SK-N-SH (cell line): ENCODE measurements at regions not wholly inside any gene's neighbourhood (a gene's known extent, or its start where the extent isn't known, plus 50 kb on each side); places are given as distances from the start of the nearest gene placed in this dataset.

ENCODE experiments used
- CTCF ChIA-PET: fragments of 300-600, 350-600 bp; formaldehyde crosslinking; extraction: SDS; loops from one replicate; lab custom pipeline; 2021; lab: Yijun Ruan, JAX
- POLR2A ChIA-PET: fragments of 350-600 bp; sonication (Branson Sonifier 250); formaldehyde crosslinking; extraction: SDS; loops from one replicate; lab custom pipeline; 2020; ENCODE audit warnings: antibody characterized with exemption, inconsistent platforms; lab: Yijun Ruan, JAX
- DNase-seq: peaks from one replicate; pipeline ENCODE4 v3.0.0; 2012
- H2AFZ ChIP-seq: fragments of 200-600 bp; sonication (generic); 2 replicates; pipeline ENCODE4 v1.8.1; 2016; ENCODE audit warnings: antibody characterized with exemption, mild to moderate bottlenecking, low read depth
- H3F3A ChIP-seq: fragments of 200-600 bp; sonication (generic); replicated peaks from 2 replicates; pipeline ENCODE3; 2016; ENCODE audit warnings: antibody characterized with exemption, mild to moderate bottlenecking; ENCODE audit not compliant: insufficient read depth
- H3K27ac ChIP-seq, 2 experiments: fragments of 200-500 bp in 1 of 2; fragments of 200-600 bp in 1 of 2; sonication (Bioruptor generic) in 1 of 2; sonication (generic), shearing (Covaris generic) in 1 of 2; 2 replicates each; pipeline versions ENCODE4 v1.5.1 to v1.6.1; 2014 to 2016; ENCODE audit warnings: low read depth in 2 of 2, inconsistent platforms in 1 of 2, low read length in 1 of 2, mild to moderate bottlenecking in 1 of 2, mixed read lengths in 1 of 2
- H3K27me3 ChIP-seq: fragments of 200-600 bp; sonication (generic), shearing (Covaris generic); 2 replicates; pipeline ENCODE4 v1.6.1; 2016; ENCODE audit warnings: mixed run types; ENCODE audit not compliant: insufficient read depth
- H3K36me3 ChIP-seq, 2 experiments: fragments of 200-500 bp in 1 of 2; fragments of 200-600 bp in 1 of 2; sonication (Bioruptor generic) in 1 of 2; sonication (generic) in 1 of 2; replicated peaks in 1 of 2; 2 replicates each; pipeline versions ENCODE3 to v1.5.1; 2014 to 2016; ENCODE audit warnings: low read length in 1 of 2, mild to moderate bottlenecking in 1 of 2; ENCODE audit not compliant: insufficient read depth in 2 of 2, control insufficient read depth in 1 of 2
- H3K4me1 ChIP-seq, 2 experiments: fragments of 200-500 bp in 1 of 2; fragments of 200-600 bp in 1 of 2; sonication (Bioruptor generic) in 1 of 2; sonication (generic), shearing (Covaris generic) in 1 of 2; 2 replicates each; pipeline versions ENCODE4 v1.5.1 to v1.6.1; 2014 to 2016; ENCODE audit warnings: low read depth in 1 of 2, low read length in 1 of 2, mixed run types in 1 of 2; ENCODE audit not compliant: insufficient read depth in 2 of 2, control insufficient read depth in 1 of 2
- H3K4me2 ChIP-seq: fragments of 200-600 bp; sonication (generic), shearing (Covaris generic); 2 replicates; pipeline ENCODE4 v1.6.1; 2017; ENCODE audit warnings: mixed run types
- H3K4me3 ChIP-seq, 2 experiments: fragments of 200-500 bp in 1 of 2; fragments of 200-600 bp in 1 of 2; sonication (Bioruptor generic) in 1 of 2; sonication (generic), shearing (Covaris generic) in 1 of 2; 2 replicates each; pipeline versions ENCODE4 v1.5.1 to v1.8.1; 2014 to 2016; ENCODE audit warnings: low read depth in 2 of 2, inconsistent platforms in 1 of 2, low read length in 1 of 2, mild to moderate bottlenecking in 1 of 2, mixed read lengths in 1 of 2, moderate library complexity in 1 of 2
- H3K79me2 ChIP-seq: fragments of 200-600 bp; sonication (generic); 2 replicates; pipeline ENCODE4 v1.8.1; 2017; ENCODE audit warnings: mild to moderate bottlenecking; ENCODE audit not compliant: insufficient read depth
- H3K9ac ChIP-seq: fragments of 200-600 bp; sonication (generic); 2 replicates; pipeline ENCODE4 v1.6.1; 2017; ENCODE audit warnings: mixed run types
- H3K9me2 ChIP-seq: fragments of 200-600 bp; sonication (generic); 2 replicates; pipeline ENCODE4 v1.6.1; 2017; ENCODE audit warnings: mixed run types
- H3K9me3 ChIP-seq: fragments of 200-600 bp; sonication (generic); 2 replicates; pipeline ENCODE4 v1.6.1; 2017; ENCODE audit warnings: mixed run types, mild to moderate bottlenecking, moderate library complexity
- H4K20me1 ChIP-seq: fragments of 200-600 bp; sonication (generic); 2 replicates; pipeline ENCODE4 v1.6.1; 2017; ENCODE audit warnings: mild to moderate bottlenecking, mixed run types; ENCODE audit not compliant: insufficient read depth
- CTCF ChIP-seq: fragments of 200-600 bp; sonication (generic); IDR thresholded peaks from 2 replicates; pipeline ENCODE4 v1.6.1; 2017; ENCODE audit warnings: antibody characterized with exemption, mild to moderate bottlenecking, moderate library complexity
- ELF1 ChIP-seq: IDR thresholded peaks from 2 replicates; pipeline ENCODE4 v1.4.0; 2012
- FOXM1 ChIP-seq: IDR thresholded peaks from 2 replicates; pipeline ENCODE4 v1.4.0; 2012; ENCODE audit warnings: low read depth, mild to moderate bottlenecking
- GATA2 ChIP-seq: sonication (generic); formaldehyde crosslinking; IDR thresholded peaks from 2 replicates; pipeline ENCODE4 v1.5.0; 2020; ENCODE audit warnings: mild to moderate bottlenecking, missing genetic modification reagents
- MAX ChIP-seq: IDR thresholded peaks from 2 replicates; pipeline ENCODE4 v1.4.0; 2012; ENCODE audit warnings: low read depth
- MEF2A ChIP-seq: IDR thresholded peaks from 2 replicates; pipeline ENCODE4 v1.4.0; 2012; ENCODE audit warnings: low read depth, borderline replicate concordance
- MXI1 ChIP-seq: IDR thresholded peaks from 2 replicates; pipeline ENCODE4 v1.6.1; 2012; ENCODE audit warnings: mild to moderate bottlenecking, low read depth, low read length, improper control_type of control experiment
- NFIC ChIP-seq: IDR thresholded peaks from 2 replicates; pipeline ENCODE4 v1.4.0; 2012; ENCODE audit warnings: borderline replicate concordance
- PBX3 ChIP-seq: IDR thresholded peaks from 2 replicates; pipeline ENCODE4; 2012
- RCOR1 ChIP-seq: fragments of 150-350 bp; IDR thresholded peaks from 2 replicates; pipeline ENCODE4 v1.6.1; 2017; ENCODE audit warnings: antibody characterized with exemption, low read length
- RFX5 ChIP-seq: IDR thresholded peaks from 2 replicates; pipeline ENCODE4 v1.6.1; 2012; ENCODE audit warnings: mild to moderate bottlenecking, improper control_type of control experiment, low read length
- SIN3A ChIP-seq: IDR thresholded peaks from 2 replicates; pipeline ENCODE4 v1.6.1; 2012; ENCODE audit warnings: low read depth, mild to moderate bottlenecking, low read length, moderate library complexity, borderline replicate concordance
- TAF1 ChIP-seq: IDR thresholded peaks from 2 replicates; pipeline ENCODE4 v1.6.1; 2012; ENCODE audit warnings: low read depth, mild to moderate bottlenecking, low read length, moderate library complexity, borderline replicate concordance
- USF2 ChIP-seq: fragments of 150-350 bp; IDR thresholded peaks from 2 replicates; pipeline ENCODE4 v1.6.1; 2017; ENCODE audit warnings: antibody characterized with exemption, low read length, low read depth, borderline replicate concordance
- WGBS: methylation state at CpG from one replicate; pipeline ENCODE4 v1.1.6; 2017; ENCODE audit warnings: low lambda C conversion rate; 5-methylcytosine and 5-hydroxymethylcytosine counted together
- TF ChIP-seq, protein P1 (sequence below): fragments of 150-350 bp; IDR thresholded peaks from 2 replicates; pipeline ENCODE4 v1.6.1; 2016; ENCODE audit warnings: mild to moderate bottlenecking, low read depth, low read length
- TF ChIP-seq, protein P2 (sequence below): IDR thresholded peaks from 2 replicates; pipeline ENCODE4 v1.4.0; 2012; ENCODE audit warnings: low read depth, borderline replicate concordance
- TF ChIP-seq, protein P3 (sequence below): IDR thresholded peaks from 2 replicates; pipeline ENCODE4 v1.4.0; 2012; ENCODE audit warnings: low read depth, borderline replicate concordance

- Histone ChIP-seq H3K79me2 (no peaks in the 10 kb centered on the region), H3F3A (no peaks in the 10 kb centered on the region), H3K27ac (no peak overlapping the region), H3K4me1 (peaks cover 0 to 5% of the 10 kb centered on the region in 2 experiments; a peak in 1 of 4 replicates), H3K9me3 (no peaks in the 10 kb centered on the region), H3K36me3 (no peaks in the 10 kb centered on the region), H3K4me3 (no peak overlapping the region), H3K9ac (no peak overlapping the region), H3K27me3 (no peaks in the 10 kb centered on the region; the same call in 1 of the 2 replicates), H4K20me1 (no peaks in the 10 kb centered on the region), H3K9me2 (no peaks in the 10 kb centered on the region), H3K4me2 (no peak overlapping the region), H2AFZ (no peak overlapping the region)
- ChIA-PET CTCF (interaction anchor here (0.6 to 7.0 kb wide), 36 partner anchors 10 to 264 kb away, joined by 3 to 61 read pairs (median 6); partner anchors contain the start of gene DRD2), POLR2A (no interaction called here)
- 32% methylated on average over 5 of the region's 8 CpGs for WGBS
- no peak for TF ChIP-seq NFIC
- no peak for TF ChIP-seq ELF1
- no peak for TF ChIP-seq MAX
- no peak for TF ChIP-seq MXI1
- TF ChIP-seq TAF1, result no peak
- no peak for TF ChIP-seq RFX5
- TF ChIP-seq, protein P1, sequence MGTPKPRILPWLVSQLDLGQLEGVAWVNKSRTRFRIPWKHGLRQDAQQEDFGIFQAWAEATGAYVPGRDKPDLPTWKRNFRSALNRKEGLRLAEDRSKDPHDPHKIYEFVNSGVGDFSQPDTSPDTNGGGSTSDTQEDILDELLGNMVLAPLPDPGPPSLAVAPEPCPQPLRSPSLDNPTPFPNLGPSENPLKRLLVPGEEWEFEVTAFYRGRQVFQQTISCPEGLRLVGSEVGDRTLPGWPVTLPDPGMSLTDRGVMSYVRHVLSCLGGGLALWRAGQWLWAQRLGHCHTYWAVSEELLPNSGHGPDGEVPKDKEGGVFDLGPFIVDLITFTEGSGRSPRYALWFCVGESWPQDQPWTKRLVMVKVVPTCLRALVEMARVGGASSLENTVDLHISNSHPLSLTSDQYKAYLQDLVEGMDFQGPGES, result no peak
- no peak for TF ChIP-seq PBX3
- TF ChIP-seq SIN3A, result no peak
- no peak for TF ChIP-seq FOXM1
- TF ChIP-seq RCOR1, result no peak
- TF ChIP-seq, protein P2, sequence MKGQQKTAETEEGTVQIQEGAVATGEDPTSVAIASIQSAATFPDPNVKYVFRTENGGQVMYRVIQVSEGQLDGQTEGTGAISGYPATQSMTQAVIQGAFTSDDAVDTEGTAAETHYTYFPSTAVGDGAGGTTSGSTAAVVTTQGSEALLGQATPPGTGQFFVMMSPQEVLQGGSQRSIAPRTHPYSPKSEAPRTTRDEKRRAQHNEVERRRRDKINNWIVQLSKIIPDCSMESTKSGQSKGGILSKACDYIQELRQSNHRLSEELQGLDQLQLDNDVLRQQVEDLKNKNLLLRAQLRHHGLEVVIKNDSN, result no peak
- no peak for TF ChIP-seq GATA2 (CRISPR knock-in tag)
- DNase-seq, result no peak
Observed at GRCh38 chr11:113531575-113532451, 56.6 kb upstream of the DRD2 start.

DNA sequence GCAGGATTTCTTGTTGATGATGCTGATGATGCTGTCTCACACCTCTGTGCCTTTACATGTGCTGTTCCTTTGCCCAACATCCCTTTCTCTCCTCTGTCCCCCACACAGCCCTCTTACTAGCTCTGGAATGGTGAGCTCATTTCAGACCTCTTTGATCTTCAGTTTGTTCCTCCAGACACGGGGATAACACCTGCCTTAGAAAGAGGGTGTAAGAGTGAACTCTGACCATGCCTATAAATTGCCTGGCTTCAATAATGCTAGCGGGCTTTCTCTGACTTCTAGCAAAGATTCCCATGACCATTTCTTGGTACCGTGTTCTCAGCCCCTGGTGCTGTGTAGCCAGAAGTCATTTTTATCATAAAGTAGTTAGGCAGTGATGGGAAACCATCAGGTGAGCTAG, 55.9 kb upstream of the DRD2 start:
- POLR2A ChIA-PET, result no interaction called here
- H3K9ac ChIP-seq, result no peak overlapping the region
- 9% methylated on average over 3 of the region's 3 CpGs for WGBS
- no peak overlapping the region for H3K4me3 ChIP-seq
- peaks cover 0 to 5% of the 10 kb centered on the region in 2 experiments; a peak in 1 of 4 replicates for H3K4me1 ChIP-seq
- H3K27ac ChIP-seq, result no peak overlapping the region
- H3K4me2 ChIP-seq, result no peak overlapping the region
- no peaks in the 10 kb centered on the region for H3K9me3 ChIP-seq
- H3K9me2 ChIP-seq, result no peaks in the 10 kb centered on the region
- no peak overlapping the region for H2AFZ ChIP-seq
- no peaks in the 10 kb centered on the region for H3K79me2 ChIP-seq
- CTCF ChIA-PET, result interaction anchor here (1.4 to 7.0 kb wide), 9 partner anchors 10 to 226 kb away, joined by 3 to 61 read pairs (median 17); no protein-coding TSS in a partner anchor
- no peak for DNase-seq
- no peaks in the 10 kb centered on the region for H3F3A ChIP-seq
- no peaks in the 10 kb centered on the region for H3K36me3 ChIP-seq
- no peaks in the 10 kb centered on the region for H4K20me1 ChIP-seq
- H3K27me3 ChIP-seq, result no peaks in the 10 kb centered on the region
- TF ChIP-seq MAX, result no peak
- no peak for TF ChIP-seq MEF2A
- TF ChIP-seq MXI1, result no peak
- TF ChIP-seq GATA2 (CRISPR knock-in tag), result no peak
- no peak for TF ChIP-seq ELF1
- no peak for TF ChIP-seq USF2
- TF ChIP-seq, protein P3, sequence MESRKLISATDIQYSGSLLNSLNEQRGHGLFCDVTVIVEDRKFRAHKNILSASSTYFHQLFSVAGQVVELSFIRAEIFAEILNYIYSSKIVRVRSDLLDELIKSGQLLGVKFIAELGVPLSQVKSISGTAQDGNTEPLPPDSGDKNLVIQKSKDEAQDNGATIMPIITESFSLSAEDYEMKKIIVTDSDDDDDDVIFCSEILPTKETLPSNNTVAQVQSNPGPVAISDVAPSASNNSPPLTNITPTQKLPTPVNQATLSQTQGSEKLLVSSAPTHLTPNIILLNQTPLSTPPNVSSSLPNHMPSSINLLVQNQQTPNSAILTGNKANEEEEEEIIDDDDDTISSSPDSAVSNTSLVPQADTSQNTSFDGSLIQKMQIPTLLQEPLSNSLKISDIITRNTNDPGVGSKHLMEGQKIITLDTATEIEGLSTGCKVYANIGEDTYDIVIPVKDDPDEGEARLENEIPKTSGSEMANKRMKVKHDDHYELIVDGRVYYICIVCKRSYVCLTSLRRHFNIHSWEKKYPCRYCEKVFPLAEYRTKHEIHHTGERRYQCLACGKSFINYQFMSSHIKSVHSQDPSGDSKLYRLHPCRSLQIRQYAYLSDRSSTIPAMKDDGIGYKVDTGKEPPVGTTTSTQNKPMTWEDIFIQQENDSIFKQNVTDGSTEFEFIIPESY, result no peak
- TF ChIP-seq CTCF, result no peak
